ENCODE measurements at regions not wholly inside any gene's neighbourhood (a gene's known extent, or its start where the extent isn't known, plus 50 kb on each side); places are given as distances from the start of the nearest gene placed in this dataset.

DNA sequence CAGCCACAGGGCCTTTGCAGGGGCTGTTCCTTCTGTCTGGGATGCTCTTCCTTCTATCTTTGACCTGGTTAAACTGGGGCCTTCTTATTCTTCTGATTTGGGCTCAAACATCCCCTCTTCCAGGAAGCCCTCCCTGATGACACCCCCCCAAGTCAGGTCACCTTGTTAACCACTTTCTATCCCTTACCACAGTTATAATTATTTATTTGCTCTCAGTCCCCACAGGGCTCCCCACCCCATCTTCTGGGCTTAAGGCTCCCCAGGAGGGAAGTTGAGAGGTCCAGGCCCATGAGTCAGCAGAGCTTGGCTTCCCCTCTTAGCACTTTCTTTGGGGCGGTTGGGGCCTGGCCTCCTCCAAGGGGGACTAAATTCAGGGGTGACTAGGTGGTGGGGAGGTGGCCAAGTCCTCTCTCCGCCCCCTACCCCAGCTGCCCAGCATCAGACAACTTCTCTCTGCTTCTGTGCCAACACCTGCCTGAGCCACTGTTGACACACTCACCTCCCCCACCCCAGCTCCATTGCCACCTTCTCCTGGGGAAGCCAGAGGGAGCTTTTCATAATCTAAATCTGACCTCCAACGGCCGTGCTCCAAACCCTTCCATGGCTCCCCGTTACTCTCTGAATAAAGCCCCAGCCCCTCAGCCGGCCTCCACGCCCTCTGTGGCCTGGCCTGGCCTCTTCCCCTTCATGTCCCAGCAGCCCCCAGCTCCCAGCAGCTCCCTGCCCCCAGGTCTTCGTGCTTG is 70.0 kb downstream of the CEBPB start:
- dilution Hi-C loops (cut with MboI; ENCODE audit: extremely low pct_ligation_motif_present, low sequenced_read_pairs), result no loop called here
- ChIA-PET POLR2A (no interaction called here), CTCF (no interaction called here)
- Histone ChIP-seq H3K9me1 (replicated peaks; ENCODE audit: control insufficient read depth, extremely low read depth, insufficient read depth, low read length) (no peaks in the 10 kb centered on the region), H2AFZ (ENCODE audit: low read depth, low read length) (no peak overlapping the region), H4K20me1 (replicated peaks; ENCODE audit: control insufficient read depth, extremely low read depth, insufficient read depth, low read length) (no peaks in the 10 kb centered on the region), H3K27ac (ENCODE audit: insufficient read depth, low read depth, low read length) (no peak overlapping the region), H3K4me3 (replicated peaks in 1 of 3; ENCODE audit: insufficient read depth in 1 of 3, low read depth in 1 of 3, low read length in 3 of 3) (no peak overlapping the region), H3K27me3 (ENCODE audit: control insufficient read depth in 2 of 2, insufficient read depth in 2 of 2, low read length in 2 of 2) (no peaks in the 10 kb centered on the region), H3K36me3 (ENCODE audit: control insufficient read depth in 2 of 2, extremely low read depth in 1 of 2, insufficient read depth in 2 of 2, low read length in 2 of 2) (no peaks in the 10 kb centered on the region), H3K79me2 (ENCODE audit: control insufficient read depth, insufficient read depth, low read length) (no peaks in the 10 kb centered on the region), H3K4me2 (ENCODE audit: insufficient read depth, low read length) (no peak overlapping the region), H3K9me3 (replicated peaks; ENCODE audit: control insufficient read depth, insufficient read depth, low read length) (no peaks in the 10 kb centered on the region), H3K9ac (replicated peaks; ENCODE audit: extremely low read depth, insufficient read depth, low read length) (no peak overlapping the region), H3K4me1 (ENCODE audit: control insufficient read depth, extremely low read depth, insufficient read depth, low read length) (no peaks in the 10 kb centered on the region)
- TF ChIP-seq JUN (IDR thresholded peaks at IDR 0.05; ENCODE audit: borderline replicate concordance, insufficient read depth, insufficient read length, low read depth) (no peak), EZH2 (IDR thresholded peaks at IDR 0.05; ENCODE audit: borderline replicate concordance, low read depth, low read length, severe bottlenecking) (no peak), GATA2 (IDR thresholded peaks at IDR 0.05; ENCODE audit: insufficient read depth, insufficient read length, low read depth, low read length) (no peak), FOS (IDR thresholded peaks at IDR 0.05; ENCODE audit: borderline replicate concordance, insufficient read depth, low read length) (no peak), MYC (IDR thresholded peaks at IDR 0.05; ENCODE audit: low read depth, low read length) (no peak), POLR2AphosphoS5 (IDR thresholded peaks at IDR 0.05; ENCODE audit: insufficient read depth, low read depth, low read length) (no peak), POLR2A (IDR thresholded peaks at IDR 0.05; ENCODE audit: low read depth, low read length) (no peak)
- TF ChIP-seq, protein P1, sequence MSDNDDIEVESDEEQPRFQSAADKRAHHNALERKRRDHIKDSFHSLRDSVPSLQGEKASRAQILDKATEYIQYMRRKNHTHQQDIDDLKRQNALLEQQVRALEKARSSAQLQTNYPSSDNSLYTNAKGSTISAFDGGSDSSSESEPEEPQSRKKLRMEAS (IDR thresholded peaks at IDR 0.05; ENCODE audit: insufficient read depth, insufficient read length), result no peak
- TF ChIP-seq, protein P2, sequence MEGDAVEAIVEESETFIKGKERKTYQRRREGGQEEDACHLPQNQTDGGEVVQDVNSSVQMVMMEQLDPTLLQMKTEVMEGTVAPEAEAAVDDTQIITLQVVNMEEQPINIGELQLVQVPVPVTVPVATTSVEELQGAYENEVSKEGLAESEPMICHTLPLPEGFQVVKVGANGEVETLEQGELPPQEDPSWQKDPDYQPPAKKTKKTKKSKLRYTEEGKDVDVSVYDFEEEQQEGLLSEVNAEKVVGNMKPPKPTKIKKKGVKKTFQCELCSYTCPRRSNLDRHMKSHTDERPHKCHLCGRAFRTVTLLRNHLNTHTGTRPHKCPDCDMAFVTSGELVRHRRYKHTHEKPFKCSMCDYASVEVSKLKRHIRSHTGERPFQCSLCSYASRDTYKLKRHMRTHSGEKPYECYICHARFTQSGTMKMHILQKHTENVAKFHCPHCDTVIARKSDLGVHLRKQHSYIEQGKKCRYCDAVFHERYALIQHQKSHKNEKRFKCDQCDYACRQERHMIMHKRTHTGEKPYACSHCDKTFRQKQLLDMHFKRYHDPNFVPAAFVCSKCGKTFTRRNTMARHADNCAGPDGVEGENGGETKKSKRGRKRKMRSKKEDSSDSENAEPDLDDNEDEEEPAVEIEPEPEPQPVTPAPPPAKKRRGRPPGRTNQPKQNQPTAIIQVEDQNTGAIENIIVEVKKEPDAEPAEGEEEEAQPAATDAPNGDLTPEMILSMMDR (IDR thresholded peaks at IDR 0.05; ENCODE audit: extremely low read depth in 1 of 2, insufficient read depth in 1 of 2, low read depth in 1 of 2, low read length in 2 of 2), result no peak
- DNase-seq (ENCODE audit: low read depth, low spot score), result no peak
- no TSS peak for BruUV-seq (replicated peaks)
- no peak for FAIRE-seq
- intact Hi-C loops (cut with micrococcal nuclease), result no loop called here

All from endothelial cell of umbilical vein (primary cell).